ENCODE measurements at regions not wholly inside any gene's neighbourhood (a gene's known extent, or its start where the extent isn't known, plus 50 kb on each side); places are given as distances from the start of the nearest gene placed in this dataset.

DNA sequence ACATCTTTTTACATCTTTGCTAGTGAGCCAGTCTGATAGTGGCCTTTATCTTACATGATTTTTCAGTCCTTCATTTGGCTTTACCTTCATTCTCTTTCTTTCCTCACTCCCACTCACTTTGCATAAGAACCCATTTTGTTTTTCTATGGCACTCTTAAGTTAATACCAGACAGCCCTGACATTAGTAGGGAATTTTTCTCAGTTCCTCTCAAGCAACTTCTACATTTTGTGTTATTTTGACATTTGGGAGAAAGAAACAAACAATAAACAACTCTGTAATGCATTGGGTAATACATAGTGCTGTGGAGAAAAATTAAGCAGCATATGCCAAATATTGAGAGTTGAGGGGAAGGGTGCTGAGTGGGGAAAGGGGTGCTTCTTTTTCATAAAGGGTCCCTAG lies 524.1 kb upstream of the JAG1 start:
- TF ChIP-seq, protein P1, sequence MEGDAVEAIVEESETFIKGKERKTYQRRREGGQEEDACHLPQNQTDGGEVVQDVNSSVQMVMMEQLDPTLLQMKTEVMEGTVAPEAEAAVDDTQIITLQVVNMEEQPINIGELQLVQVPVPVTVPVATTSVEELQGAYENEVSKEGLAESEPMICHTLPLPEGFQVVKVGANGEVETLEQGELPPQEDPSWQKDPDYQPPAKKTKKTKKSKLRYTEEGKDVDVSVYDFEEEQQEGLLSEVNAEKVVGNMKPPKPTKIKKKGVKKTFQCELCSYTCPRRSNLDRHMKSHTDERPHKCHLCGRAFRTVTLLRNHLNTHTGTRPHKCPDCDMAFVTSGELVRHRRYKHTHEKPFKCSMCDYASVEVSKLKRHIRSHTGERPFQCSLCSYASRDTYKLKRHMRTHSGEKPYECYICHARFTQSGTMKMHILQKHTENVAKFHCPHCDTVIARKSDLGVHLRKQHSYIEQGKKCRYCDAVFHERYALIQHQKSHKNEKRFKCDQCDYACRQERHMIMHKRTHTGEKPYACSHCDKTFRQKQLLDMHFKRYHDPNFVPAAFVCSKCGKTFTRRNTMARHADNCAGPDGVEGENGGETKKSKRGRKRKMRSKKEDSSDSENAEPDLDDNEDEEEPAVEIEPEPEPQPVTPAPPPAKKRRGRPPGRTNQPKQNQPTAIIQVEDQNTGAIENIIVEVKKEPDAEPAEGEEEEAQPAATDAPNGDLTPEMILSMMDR (IDR thresholded peaks at IDR 0.05; ENCODE audit: low read depth, low read length) = no peak
- no peak for TF ChIP-seq EZH2phosphoT487 (IDR thresholded peaks at IDR 0.05; ENCODE audit: low read depth)

Measured in OCI-LY3 (cell line).